GM12864 (cell line): ENCODE measurements at regions not wholly inside any gene's neighbourhood (a gene's known extent, or its start where the extent isn't known, plus 50 kb on each side); places are given as distances from the start of the nearest gene placed in this dataset.

ENCODE experiments used
- DNase-seq: peaks from one replicate; pipeline ENCODE4 v3.0.0-alpha.2; 2011; ENCODE audit warnings: low read depth
- H3K4me3 ChIP-seq: 2 replicates; pipeline ENCODE4 v1.5.1; 2011; ENCODE audit warnings: mild to moderate bottlenecking, low read depth, low read length, control low read depth
- TF ChIP-seq, protein P1 (sequence below): IDR thresholded peaks from 2 replicates; pipeline ENCODE4 v1.5.1; 2011; ENCODE audit warnings: low read depth, mild to moderate bottlenecking, moderate library complexity, low read length, control low read depth, inconsistent platforms; ENCODE audit errors: missing control alignments

- TF ChIP-seq, protein P1, sequence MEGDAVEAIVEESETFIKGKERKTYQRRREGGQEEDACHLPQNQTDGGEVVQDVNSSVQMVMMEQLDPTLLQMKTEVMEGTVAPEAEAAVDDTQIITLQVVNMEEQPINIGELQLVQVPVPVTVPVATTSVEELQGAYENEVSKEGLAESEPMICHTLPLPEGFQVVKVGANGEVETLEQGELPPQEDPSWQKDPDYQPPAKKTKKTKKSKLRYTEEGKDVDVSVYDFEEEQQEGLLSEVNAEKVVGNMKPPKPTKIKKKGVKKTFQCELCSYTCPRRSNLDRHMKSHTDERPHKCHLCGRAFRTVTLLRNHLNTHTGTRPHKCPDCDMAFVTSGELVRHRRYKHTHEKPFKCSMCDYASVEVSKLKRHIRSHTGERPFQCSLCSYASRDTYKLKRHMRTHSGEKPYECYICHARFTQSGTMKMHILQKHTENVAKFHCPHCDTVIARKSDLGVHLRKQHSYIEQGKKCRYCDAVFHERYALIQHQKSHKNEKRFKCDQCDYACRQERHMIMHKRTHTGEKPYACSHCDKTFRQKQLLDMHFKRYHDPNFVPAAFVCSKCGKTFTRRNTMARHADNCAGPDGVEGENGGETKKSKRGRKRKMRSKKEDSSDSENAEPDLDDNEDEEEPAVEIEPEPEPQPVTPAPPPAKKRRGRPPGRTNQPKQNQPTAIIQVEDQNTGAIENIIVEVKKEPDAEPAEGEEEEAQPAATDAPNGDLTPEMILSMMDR = no peak
- no peak overlapping the region for H3K4me3 ChIP-seq
- DNase-seq = no peak
These were observed 58.3 kb upstream of the TOP3B start for GRCh38 chr22:22040908-22041307.

GRCh38 chr22:22040472-22040871 is 57.9 kb upstream of the TOP3B start:
- no peak overlapping the region for H3K4me3 ChIP-seq
- TF ChIP-seq, protein P1 = no peak
- no peak for DNase-seq

DNA sequence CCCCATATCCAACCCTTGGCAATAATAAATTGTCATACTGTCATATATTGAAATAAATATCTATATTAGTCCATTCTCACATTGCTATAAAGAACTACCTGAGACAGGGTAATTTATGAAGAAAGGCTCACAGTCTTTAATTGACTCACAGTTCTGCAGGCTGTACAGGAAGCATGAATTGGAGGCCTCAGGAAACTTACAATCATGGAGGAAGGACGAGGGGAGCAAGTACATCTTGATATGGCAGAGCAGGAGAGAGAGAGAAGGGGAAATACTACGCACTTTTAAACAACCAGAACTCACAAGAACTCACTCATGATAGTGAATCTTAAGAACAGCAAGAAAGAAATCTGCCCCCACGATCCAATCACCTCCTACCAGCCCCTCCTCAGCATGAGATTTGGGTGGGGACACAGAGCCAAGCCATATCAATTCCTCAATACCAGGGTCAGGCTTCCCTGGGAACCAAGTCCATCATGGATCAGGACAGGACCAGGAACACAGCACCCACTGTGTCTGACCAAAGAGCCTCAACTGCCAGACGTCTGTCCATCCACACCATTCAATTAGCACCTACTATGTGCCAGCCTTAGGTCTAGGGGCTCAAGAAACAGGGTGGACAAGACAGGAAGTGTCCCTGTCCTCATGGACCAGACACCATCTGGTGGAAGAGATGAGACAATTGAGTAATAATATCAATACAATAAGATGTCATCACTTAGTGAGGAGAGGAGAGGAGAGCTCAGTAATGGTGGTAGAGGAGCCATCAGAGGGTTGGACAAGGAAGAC is 56.9 kb upstream of the TOP3B start:
- TF ChIP-seq, protein P1 = no peak
- no peak for DNase-seq
- no peak overlapping the region for H3K4me3 ChIP-seq

- no peak for DNase-seq
- TF ChIP-seq, protein P1 = no peak
- no peak overlapping the region for H3K4me3 ChIP-seq
These were observed 55.7 kb upstream of the TOP3B start for GRCh38 chr22:22038178-22038880.

- no peak for DNase-seq
- TF ChIP-seq, protein P1 = no peak
- no peak overlapping the region for H3K4me3 ChIP-seq
These were observed 55.2 kb upstream of the TOP3B start for GRCh38 chr22:22037740-22038139.

DNA sequence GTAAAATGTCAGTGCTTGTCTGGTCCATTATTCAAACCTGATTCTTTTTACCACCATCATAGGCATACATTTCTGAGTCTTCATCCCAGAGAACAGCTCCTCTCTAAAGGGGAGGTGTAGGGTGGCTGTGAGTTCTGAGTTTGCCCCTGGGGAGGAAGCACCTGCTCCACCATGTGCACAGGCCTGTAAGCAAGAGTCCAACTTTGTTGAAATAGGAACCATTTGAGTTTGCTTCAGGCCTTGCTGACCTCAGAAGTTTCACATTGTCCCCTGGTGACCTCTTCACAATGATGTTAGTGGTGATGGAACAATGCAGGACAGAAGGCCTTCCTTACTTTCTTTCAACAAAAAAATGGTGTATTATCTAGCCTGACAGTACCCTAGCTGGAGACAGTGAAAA is 54.6 kb upstream of the TOP3B start:
- DNase-seq = no peak
- no peak overlapping the region for H3K4me3 ChIP-seq
- TF ChIP-seq, protein P1 = no peak

GRCh38 chr22:22036588-22036987 is 54.0 kb upstream of the TOP3B start:
- TF ChIP-seq, protein P1 = no peak
- H3K4me3 ChIP-seq = no peak overlapping the region

More at GRCh38 chr22:22036588-22036987, 54.0 kb upstream of the TOP3B start:
- DNase-seq = no peak
